Thyroid gland (tissue), 4 donors: ENCODE measurements at regions not wholly inside any gene's neighbourhood (a gene's known extent, or its start where the extent isn't known, plus 50 kb on each side); places are given as distances from the start of the nearest gene placed in this dataset.
A peak's percentile ranks its signal among the peaks of the same experiment; 100 is the strongest.

ENCODE experiments used
- DNase-seq, 2 donors: peaks; one replicate each; pipeline ENCODE4 v3.0.0-alpha.2; 2019
- H3K27ac ChIP-seq, 3 donors: fragments of 200-600 bp; sonication (generic); 1 replicate in 2 of 3; 2 replicates in 1 of 3; pipeline ENCODE4 v1.5.1; 2016 to 2019; ENCODE audit warnings: mild to moderate bottlenecking in 1 of 3, moderate library complexity in 1 of 3
- H3K27me3 ChIP-seq: fragments of 200-600 bp; sonication (generic); one replicate; pipeline ENCODE4 v1.5.1; 2019
- H3K36me3 ChIP-seq, 2 donors: fragments of 200-600 bp; sonication (generic); one replicate each; pipeline ENCODE4 v1.5.1; 2016 to 2019
- H3K4me1 ChIP-seq, 2 donors: fragments of 200-600 bp; sonication (generic); one replicate each; pipeline ENCODE4 v1.5.1; 2017 to 2019
- H3K4me3 ChIP-seq, 3 donors: fragments of 200-600 bp; sonication (generic); replicated peaks in 1 of 3; 1 replicate in 2 of 3; 2 replicates in 1 of 3; pipeline ENCODE4 v1.5.1; 2016; ENCODE audit warnings: mild to moderate bottlenecking in 1 of 3
- H3K9me3 ChIP-seq: fragments of 200-600 bp; sonication (generic); one replicate; pipeline ENCODE4 v1.5.1; 2017
- CTCF ChIP-seq, 6 experiments: fragments of 200-600 bp in 3 of 6; fragments of 450-650 bp in 3 of 6; sonication (generic) in 3 of 6; IDR thresholded peaks; one replicate each; pipeline ENCODE4 v1.5.1; 2016 to 2019; ENCODE audit warnings: antibody characterized with exemption in 6 of 6, mild to moderate bottlenecking in 2 of 6, inconsistent platforms in 1 of 6, moderate library complexity in 1 of 6
- POLR2A ChIP-seq, 2 donors: fragments of 450-650 bp; IDR thresholded peaks; one replicate each; pipeline ENCODE4 v1.6.1; 2017; ENCODE audit warnings: antibody characterized with exemption in 2 of 2, mild to moderate bottlenecking in 2 of 2, moderate library complexity in 1 of 2
- WGBS, 2 donors: methylation state at CpG; one replicate each; pipeline ENCODE4 v1.1.5; 2017; 5-methylcytosine and 5-hydroxymethylcytosine counted together
- intact Hi-C: fragments of 100-400 bp; cut with DNase I; formaldehyde crosslinking; loops from one replicate; pipeline ENCODE4 v1.15.1; 2023

DNA sequence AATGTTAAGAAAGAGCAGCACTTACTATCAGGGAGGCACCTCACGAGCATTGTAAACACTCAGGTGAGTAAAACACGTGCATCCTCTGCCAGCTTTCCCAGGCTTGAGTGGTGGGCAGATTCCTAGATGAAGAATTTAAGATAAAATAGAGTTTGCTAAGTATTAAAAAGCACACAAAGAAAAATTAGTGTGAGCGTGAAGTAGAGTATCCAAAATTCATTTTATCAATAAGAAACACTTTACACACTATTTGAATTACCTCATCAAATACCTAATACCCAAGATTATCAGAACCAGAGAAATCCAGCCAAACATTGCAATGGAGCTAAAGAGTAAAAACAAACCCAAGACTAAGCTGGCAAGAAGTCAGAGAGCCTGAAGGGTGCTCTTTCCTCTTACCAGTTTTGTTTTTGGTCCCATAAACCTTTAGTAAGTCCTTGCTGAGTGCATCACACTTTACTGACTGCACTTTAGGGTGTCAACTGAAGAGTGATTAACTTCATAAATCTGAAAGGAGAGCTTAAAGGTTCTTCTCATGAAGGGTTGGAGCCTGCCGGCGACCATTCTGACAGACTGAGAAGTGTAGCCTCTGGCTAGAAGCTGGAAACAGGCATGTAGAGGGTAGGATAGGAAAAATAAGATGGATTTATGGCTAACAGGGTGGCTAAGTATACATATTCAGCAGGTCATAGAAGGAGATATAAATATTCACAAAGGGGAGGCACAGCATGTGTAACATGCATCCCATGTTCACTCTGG, 151.1 kb downstream of the SLC7A11 start:
- TF ChIP-seq CTCF (IDR thresholded peaks at IDR 0.05) (no peak), POLR2A (IDR thresholded peaks at IDR 0.05) (no peak)

GRCh38 chr4:138090150-138090917, 151.8 kb downstream of the SLC7A11 start:
- H3K4me1 ChIP-seq = no peaks in the 10 kb centered on the region
- peak; percentile 46 to 60 for DNase-seq
- intact Hi-C loops = loop anchor here (10.0 kb wide), 1 partner anchor 276 kb away; no protein-coding TSS in a partner anchor
- no peaks in the 10 kb centered on the region for H3K9me3 ChIP-seq
- peak overlapping the region in 1 of 3 donors; percentile 2 for H3K4me3 ChIP-seq
- no peaks in the 10 kb centered on the region for H3K27me3 ChIP-seq
- no peak overlapping the region for H3K27ac ChIP-seq
- TF ChIP-seq CTCF (IDR thresholded peaks at IDR 0.05) = peak; percentile 61 to 86 (median 76)
- no peak for TF ChIP-seq POLR2A (IDR thresholded peaks at IDR 0.05)
- no peaks in the 10 kb centered on the region for H3K36me3 ChIP-seq
- 22% methylated on average over 17 of the region's 17 CpGs for WGBS, 2 donors

More for the DNA sequence above, 151.1 kb downstream of the SLC7A11 start:
- Histone ChIP-seq H3K27me3 (no peaks in the 10 kb centered on the region), H3K4me3 (no peak overlapping the region), H3K9me3 (no peaks in the 10 kb centered on the region), H3K4me1 (no peaks in the 10 kb centered on the region), H3K27ac (no peak overlapping the region), H3K36me3 (no peaks in the 10 kb centered on the region)
- 56 to 58% methylated on average over 5 of the region's 5 CpGs for WGBS, 2 donors
- no peak for DNase-seq
- intact Hi-C loops = loop anchor here (10.0 kb wide), 1 partner anchor 276 kb away; no protein-coding TSS in a partner anchor

GRCh38 chr4:138088449-138089208, 153.5 kb downstream of the SLC7A11 start:
- Histone ChIP-seq H3K36me3 (no peaks in the 10 kb centered on the region), H3K27ac (no peak overlapping the region), H3K4me1 (no peaks in the 10 kb centered on the region), H3K9me3 (no peaks in the 10 kb centered on the region), H3K27me3 (no peaks in the 10 kb centered on the region), H3K4me3 (no peak overlapping the region)
- DNase-seq = no peak
- 98% methylated on average over 48 to 66 of the region's 67 CpGs for WGBS, 2 donors
- intact Hi-C loops = no loop called here
- no peak for TF ChIP-seq POLR2A (IDR thresholded peaks at IDR 0.05)
- no peak for TF ChIP-seq CTCF (IDR thresholded peaks at IDR 0.05)

DNA sequence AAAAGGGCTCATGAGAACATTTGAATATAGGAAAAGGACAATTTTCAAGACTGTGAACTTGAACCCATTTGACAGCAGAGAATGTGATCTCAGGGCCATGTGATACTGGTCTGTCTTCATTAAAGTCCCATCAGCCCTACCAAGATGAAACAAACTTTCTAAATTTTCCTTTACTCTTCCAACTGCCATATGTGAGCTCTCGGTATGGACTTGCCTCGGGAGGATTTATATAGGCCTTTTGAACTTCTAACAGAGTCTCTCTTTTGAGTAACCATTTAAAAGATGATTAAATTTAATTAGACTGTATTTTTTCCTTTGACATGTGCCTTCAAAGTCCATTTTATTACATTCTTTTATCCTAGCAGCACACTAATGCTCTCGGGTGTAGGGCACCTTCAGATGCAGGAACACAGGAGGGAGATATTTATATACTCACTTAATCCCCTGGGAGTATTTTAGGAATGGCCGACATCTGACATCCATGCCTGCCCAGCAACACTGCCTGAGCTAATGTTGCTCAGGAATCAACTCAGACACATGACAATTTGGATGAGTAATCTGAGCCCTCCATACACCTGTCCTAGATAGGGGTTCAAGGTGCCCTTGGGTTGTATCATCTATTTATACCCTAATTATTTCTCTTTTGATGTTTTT, 155.0 kb downstream of the SLC7A11 start:
- H3K4me1 ChIP-seq = no peaks in the 10 kb centered on the region
- DNase-seq = no peak
- no peaks in the 10 kb centered on the region for H3K9me3 ChIP-seq
- no peak overlapping the region for H3K4me3 ChIP-seq
- WGBS, 2 donors = 90 to 93% methylated on average over 4 of the region's 4 CpGs
- no peaks in the 10 kb centered on the region for H3K27me3 ChIP-seq
- no peak overlapping the region for H3K27ac ChIP-seq
- intact Hi-C loops = no loop called here
- TF ChIP-seq POLR2A (IDR thresholded peaks at IDR 0.05) = no peak
- no peak for TF ChIP-seq CTCF (IDR thresholded peaks at IDR 0.05)
- H3K36me3 ChIP-seq = no peaks in the 10 kb centered on the region
